OCI-M2 (cell line): ENCODE measurements at regions not wholly inside any gene's neighbourhood (a gene's known extent, or its start where the extent isn't known, plus 50 kb on each side); places are given as distances from the start of the nearest gene placed in this dataset.

Experiments used
- DNase-seq: peaks from one replicate; lab custom pipeline; 2025; ENCODE audit not compliant: unreplicated experiment; lab: John Stamatoyannopoulos, UW

DNA sequence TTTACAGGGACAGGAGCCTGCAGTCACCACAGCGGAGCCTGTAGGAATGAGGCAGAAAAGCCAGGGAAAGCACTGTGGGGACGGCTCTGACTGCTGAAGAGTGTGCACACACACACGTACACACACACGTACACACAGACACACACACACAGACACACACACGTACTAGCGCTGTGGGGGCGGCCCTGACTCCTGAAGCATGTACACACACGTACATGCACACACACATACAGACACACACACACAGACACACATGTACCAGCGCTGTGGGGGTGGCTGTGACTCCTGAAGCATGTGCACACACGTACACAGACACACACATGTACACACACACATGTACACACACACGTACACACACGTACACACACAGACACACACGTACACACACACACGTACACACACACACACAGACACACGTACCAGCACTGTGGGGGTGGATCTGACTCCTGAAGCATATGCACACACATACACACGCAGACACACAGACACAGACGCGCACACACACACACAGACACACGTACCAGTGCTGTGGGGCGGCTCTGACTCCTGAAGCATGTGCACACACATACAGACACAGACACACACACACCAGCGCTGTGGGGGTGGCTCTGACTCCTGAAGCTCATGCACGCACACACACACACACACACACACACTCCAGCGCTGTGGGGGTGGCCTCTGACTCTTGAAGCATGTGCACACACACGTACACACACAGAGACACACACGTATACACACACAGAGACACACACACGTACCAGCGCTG lies 127.3 kb downstream of the DLL1 start:
- no peak for DNase-seq

DNA sequence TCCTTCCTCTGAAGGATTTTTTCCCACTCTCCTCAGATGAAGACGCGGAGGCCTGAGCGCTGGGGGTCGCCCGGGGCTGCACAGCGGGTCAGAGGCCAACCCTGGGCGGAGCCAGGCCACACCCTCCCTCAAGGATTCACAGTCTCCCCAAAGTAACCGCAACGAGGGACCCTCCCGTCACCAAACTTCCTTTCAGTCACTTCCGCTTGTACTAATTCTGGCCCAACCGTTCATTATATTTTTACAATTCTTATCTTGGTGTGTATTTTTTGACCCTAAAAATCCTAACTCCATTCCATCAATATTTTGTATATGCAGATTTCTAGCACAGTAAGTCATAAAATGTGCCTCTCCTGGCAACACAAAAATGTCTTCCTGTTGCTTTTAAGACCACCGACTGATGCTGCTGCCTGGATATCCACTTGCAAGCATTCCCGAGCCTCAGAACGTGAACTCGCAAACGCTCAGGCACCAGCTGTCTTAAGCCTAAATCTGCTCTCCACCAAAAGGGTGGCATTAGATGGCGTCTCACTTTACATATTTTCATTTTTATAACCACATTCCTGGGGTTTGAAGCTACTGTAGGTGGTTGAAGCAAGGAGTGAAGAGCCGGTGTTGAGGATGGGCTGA lies 128.0 kb downstream of the DLL1 start:
- DNase-seq, result no peak

DNA sequence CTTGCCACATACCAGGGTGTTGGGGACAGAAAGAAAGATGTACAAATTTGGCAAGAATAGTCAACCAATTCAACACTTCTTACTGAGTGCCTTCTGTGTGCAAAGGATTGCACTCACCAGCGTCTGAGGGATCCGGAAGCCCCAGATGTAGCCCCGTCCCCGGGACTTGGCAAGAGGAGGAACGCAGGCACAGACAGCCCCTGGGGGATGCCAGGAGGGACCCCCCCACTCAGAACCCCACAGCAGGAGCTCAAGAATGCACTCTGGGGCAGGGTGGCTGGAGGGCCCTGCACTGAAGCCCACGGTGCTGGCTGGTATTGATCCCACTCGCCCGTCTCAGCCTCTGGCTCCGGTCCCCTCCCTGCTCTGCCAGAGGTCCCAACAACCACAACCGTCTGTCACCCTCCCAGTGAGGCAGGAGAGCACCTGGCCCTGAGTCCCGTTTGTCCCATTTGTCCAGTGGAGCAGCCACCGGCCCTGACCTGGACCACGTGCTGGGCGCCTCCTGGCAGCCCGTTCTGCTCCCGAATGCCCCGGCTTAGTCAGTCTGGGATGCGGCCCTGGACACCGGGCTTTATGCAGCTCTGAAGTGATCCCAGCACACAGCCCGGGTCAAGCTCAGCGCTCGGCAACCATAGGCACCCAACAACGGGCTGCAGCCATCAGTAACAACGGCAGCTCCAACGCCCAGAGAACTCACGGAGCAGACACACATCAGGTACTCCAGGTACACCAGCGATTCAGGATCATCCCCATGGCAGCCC lies 128.7 kb downstream of the DLL1 start:
- DNase-seq, result no peak

DNA sequence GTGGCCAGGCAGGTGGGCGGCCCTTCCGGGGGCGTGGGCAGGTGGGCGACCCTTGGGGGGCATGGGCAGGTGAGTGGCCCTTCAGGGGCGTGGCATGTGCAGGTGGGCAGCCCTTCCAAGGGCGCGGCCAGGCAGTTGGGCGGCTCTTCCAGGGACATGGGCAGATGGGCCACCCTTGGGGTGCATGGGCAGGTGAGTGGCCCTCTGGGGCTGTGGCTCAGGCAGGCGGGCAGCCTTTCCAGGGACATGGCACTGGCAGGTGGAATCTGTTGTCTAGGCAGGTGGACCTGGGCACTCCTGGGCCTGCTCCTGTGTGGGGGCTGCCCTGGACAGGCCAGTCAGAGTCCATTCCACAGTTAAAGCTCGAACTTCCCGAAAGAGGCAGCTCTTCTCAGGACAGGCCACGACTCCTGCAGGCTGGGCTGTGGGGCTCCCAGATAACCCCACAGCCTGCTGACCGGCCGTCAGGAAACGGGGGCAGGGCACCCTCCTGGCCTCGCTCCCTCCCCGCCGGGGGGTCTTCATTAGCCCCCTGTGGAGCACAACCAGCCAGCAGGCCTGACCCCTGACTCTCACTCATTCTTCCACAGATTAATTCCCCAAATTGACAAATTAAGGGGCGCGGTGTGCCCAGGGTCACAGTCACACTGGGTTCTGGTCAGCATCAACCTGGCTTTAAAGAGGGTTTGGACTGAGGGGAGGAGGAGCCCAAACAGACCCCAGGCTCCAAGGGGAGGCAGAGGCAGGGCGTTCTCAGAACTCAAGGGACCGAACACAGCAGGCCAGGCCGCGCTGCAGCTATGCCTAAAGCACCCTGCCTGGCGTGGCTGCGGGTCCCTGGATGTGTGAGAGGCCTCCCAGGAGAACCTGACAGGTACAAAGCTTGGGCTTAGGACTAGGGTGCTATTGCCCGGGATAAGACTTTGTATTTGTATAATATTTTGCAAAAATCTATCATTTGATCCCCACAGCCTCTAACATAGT lies 130.0 kb downstream of the DLL1 start:
- no peak for DNase-seq

DNA sequence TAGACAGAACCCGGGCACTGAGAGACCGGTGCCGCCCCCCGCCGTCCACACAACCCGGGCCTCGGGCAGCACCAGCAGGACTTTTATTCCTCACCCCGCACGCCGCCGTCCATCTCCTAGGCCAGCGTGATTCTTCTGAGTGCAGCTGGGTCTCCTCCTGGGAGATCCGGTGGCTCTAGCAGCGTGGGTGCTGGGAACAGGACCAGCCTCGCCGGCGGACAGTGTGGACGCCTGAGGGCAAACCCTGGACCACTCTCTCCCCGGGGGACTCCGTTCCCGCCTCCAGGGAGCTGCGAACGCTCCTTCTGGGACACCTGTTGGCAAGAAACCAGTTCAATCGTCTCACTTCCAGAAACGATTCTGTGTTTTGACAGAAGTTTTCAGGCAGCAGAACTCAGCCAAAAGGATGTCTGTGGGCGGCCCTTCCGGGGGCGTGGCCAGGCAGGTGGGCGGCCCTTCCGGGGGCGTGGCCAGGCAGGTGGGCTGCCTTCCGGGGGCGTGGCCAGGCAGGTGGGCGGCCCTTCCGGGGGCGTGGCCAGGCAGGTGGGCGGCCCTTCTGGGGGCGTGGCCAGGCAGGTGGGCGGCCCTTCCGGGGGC lies 130.7 kb downstream of the DLL1 start:
- no peak for DNase-seq

DNA sequence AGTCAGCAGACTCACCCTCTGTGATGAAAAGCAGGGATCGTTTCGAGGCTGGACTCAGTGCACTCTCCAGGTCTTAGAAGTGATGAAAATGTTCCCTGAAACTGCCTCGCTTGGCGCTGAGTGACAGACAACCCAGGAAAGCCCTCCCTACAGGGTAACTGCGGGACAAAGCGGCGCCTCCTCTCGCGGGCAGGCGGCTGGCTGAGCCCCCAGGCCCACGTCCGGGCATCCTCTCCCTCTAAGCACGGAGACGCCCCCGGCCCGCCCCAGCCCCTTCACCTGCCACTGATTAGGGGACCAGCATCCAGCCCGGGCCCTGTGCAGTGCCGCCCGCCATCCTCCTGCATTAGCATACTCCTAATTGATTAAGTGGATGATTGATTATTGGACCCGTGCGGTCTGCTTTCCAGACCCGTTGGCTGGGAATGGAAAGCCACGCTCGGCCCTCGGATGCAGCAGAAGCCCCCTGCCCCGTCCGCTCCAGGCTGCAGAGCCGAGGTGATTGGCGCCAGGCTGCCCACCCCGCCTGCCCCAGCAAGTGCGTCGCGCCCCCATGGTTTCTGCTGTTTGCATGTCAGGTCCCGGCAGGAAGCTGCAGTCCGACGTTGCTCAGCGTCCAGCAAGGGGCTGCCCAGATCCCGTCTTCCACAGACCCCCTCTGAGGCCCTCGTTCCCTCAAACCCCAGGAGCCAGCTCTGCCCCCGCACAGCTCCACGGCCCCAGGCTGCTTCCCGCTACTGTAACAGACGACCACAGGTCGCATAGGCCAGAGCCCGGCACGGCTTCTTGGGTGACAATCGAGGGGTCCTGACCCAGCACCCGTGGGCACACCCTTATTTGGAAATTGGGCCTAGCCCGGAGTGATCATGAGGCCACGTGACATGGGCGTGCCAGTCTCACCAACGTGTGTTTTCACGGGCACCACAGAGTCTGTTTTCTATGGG lies 131.6 kb downstream of the DLL1 start:
- no peak for DNase-seq

DNA sequence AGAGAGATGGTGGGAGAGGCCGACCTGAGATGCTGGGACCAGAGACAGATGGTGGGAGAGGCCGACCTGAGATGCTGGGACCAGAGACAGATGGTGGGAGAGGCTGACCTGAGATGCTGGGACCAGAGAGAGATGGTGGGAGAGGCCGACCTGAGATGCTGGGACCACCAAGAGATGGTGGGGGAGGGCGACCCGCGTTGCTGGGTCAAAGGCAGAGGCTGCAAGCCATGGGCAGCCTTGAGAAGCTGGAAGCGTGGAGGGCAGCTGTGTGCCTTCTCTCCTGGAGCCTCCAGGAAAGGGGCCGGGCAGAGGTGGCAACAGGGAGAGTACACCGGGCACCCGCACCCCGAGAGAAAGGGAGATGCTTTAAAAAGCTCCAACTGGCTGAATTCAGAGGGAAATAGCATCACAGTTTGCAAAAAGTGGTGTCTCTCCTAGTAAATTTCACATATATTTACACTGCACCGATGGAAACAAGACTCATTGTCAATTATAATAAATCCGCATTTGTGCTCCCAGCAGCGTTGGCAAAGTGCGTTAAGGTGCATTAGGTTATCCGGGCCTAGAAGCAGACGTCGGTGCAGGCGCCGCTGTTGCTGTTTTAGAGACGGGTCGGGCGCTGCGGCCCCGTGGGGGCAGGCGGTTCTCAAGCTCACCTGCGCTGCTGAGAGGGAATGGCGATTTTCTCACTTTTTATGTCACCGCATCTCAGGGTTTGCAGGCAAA lies 132.4 kb downstream of the DLL1 start:
- no peak for DNase-seq

DNA sequence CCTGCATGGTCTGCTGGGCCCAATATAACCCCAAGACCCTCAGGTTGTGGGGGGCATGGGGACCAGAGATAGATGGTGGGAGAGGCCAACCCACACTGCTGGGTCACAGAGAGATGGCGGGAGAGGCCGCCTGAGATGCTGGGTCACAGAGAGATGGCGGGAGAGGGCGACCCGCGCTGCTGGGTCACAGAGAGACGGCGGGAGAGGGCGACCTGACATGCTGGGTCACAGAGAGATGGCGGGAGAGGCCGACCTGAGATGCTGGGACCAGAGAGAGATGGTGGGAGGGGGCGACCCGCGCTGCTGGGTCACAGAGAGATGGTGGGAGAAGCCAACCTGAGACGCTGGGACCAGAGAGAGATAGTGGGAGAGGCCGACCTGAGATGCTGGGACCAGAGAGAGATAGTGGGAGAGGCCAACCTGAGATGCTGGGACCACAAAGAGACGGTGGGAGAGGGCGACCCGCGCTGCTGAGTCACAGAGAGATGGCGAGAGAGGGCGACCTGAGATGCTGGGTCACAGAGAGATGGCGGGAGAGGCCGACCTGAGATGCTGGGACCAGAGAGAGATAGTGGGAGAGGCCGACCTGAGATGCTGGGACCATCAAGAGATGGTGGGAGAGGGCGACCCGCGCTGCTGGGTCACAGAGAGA lies 133.2 kb downstream of the DLL1 start:
- no peak for DNase-seq

DNA sequence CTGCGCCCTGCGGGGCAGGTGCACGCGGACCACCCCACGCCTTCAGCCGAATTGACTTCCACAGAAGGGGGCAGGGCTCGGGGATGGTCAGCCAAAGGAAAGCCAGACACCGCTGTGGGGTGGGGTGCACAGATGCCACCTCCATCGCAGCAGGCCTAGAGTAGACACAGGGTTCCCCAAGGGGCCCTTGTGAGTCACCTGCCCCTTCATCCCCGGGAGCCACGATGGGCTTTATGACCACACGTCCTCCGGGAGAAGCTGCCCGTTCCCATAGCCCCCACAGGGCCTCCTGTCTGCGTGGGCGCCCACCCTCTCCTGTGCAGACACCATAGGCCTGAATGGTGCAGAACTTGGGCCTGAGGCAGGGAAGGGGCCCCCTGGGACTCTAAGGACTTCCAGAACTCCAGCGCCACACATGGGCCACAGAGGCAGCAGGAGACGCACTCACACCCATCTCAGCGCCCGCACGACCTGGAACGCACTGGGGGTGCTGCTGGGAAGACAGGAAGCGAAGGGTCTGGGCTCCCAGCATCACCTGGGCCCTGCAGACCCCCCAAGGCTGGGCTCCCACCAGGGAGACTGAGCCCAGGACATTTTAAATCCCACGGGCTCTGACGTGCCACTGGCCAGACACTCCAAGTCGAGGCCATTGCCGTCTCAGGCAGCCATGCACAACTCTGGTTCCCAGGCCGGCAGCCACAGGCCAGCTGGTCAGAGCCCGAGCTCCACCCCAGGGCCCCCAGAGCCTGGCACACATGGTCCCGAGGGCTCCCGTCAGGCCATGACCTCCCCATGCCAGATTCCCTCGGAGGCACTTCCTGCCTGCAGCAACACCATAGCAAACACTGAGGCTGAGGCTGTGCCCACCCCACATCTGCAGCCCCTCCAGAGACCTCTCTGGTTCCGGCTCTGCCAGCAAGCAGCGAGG lies 134.2 kb downstream of the DLL1 start:
- no peak for DNase-seq

DNA sequence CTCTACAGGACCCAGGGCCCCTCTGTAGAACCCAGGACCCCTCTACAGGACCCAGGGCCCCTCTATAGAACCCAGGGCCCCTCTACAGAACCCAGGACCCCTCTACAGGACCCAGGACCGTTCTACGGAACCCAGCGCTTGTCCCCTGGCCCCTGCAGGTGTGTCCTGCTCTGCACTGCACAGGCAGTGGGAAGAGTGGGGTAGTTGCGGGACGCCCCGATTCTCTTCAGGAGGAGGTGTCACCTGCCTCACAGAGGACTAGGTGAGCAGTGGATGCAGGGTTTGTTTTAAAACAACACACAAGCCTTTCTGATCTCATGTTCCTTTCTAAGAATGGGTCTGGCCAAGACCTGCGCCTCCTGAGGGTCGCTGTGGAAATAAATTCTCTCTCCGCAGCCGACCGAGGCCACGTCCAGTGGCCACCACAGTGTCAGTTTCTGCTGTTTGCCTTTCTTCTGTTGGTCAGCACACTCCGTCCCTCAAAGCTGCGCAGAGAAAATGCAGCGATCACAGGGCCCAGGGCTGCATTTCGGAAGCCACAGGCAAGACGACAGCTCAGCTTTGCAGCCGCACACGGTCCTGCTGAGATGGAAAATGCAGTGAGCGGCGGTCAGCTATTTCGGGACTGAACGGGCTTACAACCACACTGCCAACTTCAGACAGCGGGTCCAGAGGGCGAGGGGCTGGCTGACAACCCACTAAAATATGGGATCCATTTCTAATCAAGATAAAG lies 135.2 kb downstream of the DLL1 start:
- DNase-seq, result no peak

DNA sequence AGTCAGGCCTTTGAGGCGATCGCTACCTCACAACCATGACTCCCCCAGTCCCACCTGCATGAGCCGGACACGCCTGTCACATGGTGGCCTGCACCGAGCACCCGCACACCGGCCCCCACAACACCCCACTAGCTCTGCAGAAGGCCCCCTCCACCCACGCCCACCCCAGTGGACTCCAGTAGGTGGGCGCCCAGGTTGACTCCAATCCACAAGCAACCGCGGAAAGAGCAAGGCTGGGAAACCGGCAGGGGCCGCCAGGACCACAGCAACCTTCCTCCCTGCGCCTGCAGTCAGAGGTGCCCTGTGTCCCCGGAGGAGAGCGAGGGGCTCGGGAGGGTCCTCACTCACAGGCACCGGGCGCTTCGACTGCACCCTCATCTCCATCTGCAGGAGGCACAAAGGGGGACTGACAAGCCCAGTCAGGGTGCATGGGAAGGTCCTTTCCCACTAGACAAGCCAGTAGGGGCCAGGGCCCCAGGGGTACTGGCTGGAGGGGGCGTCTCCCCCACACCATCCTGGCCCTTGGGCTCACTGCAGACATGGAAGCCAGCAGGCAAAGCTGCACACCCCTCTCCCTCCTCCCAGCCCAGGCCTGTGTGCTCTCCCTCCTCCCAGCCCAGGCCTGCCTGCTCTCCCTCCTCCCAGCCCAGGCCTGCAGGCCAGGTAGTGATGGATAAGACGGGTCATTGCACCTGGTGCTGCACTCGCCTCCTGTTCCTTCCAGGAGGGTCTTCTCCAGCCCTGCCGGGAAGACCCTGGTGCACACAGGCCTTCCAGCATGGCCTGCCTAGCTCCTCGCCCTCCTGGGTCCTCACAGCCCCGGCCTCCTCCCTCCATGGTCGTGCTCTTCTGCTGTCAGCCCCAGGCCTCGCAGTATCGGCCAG lies 137.2 kb downstream of the DLL1 start:
- no peak for DNase-seq

DNA sequence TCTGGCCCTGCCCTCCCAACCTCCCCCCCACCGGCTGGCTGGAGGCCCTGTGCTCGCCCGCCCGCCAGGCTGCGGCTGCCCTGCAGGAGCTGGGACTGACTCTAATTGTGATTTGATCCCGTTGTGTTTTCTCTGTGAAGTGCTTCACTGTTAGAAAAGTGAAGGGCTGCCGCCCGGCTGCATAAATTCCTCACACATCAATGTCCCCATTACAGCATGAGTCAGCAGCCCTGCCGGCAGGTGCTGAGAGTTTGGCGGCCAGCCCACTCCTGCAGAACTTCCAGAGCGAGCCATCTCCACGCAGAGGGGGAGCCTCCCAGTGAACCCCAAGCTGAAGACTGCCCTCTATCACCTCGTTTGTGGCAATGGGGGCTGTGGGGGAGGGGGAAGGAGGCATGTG lies 137.9 kb downstream of the DLL1 start:
- DNase-seq, result no peak

DNA sequence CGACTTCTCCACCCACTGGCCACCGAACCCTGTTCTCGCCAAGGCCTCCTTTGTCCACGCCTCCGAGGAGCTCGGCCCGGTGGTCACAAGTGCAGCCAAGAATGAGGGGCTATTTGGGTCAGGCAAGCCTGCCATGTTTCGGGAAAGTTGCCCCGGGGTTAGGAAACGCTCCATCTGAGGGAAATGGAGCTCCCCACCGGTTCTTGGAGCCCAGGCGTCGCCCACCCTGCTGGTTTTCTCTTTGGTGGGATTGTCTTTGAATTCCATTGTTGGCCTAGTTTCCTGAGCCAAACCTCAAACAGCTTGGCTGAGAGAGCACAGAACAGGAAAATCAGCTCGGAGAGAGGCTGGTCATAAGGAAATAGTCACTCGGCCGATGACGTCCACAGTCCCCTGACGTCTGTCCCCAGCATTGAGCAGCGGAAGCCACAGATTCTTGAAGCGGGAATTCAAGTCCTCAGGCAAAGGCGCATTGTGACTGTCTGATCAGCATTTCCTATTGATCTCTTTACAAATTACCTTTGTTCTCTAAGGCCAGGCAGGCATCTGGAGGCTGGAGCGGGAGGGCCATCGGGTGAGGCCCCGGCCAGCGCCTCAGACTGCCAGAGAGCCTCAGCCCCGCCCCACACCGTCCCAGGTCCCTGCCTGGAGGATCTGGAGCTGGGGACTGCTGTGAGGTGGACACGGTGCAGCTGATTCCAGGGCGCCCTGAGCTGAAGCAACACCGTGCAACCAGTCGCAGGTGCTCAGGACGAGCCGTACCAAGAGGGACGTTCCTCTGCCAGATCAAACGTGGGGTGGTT lies 138.6 kb downstream of the DLL1 start:
- no peak for DNase-seq

DNA sequence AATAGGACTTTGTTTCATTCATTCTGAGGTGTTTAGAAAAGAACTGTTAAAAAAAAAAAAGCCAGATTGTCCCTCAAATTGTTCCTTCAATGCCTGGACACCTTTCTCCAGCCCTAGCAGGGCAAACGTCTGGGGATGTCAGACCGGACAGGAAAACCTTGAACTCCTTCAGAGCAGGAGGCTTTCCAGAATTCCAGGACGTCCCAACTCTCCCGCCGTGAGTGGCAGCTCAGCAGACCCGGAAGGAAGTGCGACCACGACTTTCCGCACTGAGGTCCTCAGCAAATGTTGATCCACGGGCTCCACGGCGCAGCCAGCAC lies 139.1 kb downstream of the DLL1 start:
- no peak for DNase-seq

DNA sequence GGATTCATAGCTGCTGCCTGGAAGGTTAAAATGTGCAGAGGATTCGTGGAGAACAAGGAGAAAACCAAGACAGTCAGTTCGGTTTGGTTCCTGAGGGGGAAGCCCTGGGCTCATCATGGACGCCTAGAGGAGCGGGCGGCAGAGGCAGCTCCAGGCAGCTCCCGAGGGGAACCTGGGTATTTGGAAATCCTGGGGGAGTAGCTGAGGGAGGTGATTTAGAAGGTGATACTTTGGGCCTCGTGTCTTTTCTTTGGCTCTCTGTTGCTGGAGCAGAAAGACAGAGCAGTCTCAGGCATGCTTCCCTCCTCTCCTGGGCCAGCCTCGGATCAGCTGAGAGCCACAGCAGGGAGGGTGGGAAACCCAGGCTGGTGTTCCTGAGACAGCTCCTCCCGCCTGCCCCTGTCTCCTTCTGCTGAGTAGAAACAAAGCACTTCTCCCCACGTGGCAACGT lies 139.5 kb downstream of the DLL1 start:
- no peak for DNase-seq
